ENCODE measurements at regions not wholly inside any gene's neighbourhood (a gene's known extent, or its start where the extent isn't known, plus 50 kb on each side); places are given as distances from the start of the nearest gene placed in this dataset.

DNA sequence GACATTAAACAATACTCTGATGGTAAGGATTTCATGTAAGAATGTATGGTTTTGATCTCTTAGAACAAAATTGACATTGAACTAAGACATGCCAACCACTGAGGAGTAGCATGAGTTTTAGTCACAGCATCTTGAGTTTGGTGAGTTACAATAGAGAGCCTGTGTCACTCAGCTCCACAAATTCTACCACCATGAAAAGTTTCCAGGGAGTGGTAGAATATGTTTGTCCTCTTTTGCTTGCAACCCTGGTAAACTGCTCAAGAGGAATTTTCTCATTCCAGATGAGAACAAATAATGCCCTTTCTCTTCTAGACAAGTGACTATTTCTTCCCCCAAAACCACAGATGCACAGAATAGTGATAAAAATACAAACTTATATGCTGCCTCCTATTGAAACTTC is 502.0 kb upstream of the VRK2 start:
- TF ChIP-seq, protein P1, sequence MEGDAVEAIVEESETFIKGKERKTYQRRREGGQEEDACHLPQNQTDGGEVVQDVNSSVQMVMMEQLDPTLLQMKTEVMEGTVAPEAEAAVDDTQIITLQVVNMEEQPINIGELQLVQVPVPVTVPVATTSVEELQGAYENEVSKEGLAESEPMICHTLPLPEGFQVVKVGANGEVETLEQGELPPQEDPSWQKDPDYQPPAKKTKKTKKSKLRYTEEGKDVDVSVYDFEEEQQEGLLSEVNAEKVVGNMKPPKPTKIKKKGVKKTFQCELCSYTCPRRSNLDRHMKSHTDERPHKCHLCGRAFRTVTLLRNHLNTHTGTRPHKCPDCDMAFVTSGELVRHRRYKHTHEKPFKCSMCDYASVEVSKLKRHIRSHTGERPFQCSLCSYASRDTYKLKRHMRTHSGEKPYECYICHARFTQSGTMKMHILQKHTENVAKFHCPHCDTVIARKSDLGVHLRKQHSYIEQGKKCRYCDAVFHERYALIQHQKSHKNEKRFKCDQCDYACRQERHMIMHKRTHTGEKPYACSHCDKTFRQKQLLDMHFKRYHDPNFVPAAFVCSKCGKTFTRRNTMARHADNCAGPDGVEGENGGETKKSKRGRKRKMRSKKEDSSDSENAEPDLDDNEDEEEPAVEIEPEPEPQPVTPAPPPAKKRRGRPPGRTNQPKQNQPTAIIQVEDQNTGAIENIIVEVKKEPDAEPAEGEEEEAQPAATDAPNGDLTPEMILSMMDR (IDR thresholded peaks at IDR 0.05) = no peak
- no peak for TF ChIP-seq POLR2A (IDR thresholded peaks at IDR 0.05)

Measured in esophagus squamous epithelium (tissue), 4 donors.